IPS DF 6.9 (cell line): ENCODE measurements at regions not wholly inside any gene's neighbourhood (a gene's known extent, or its start where the extent isn't known, plus 50 kb on each side); places are given as distances from the start of the nearest gene placed in this dataset.
"Not testable (repeated sequence)": the region's sequence is repeated elsewhere in the genome, so short reads cannot be mapped to it uniquely, and the experiment has no call there.

Experiments used
- DNase-seq: peaks from one replicate; pipeline ENCODE4 v3.0.0-alpha.2; 2013; ENCODE audit warnings: low read depth, low spot score
- H3K27ac ChIP-seq: one replicate; pipeline ENCODE4 v1.5.1; 2013; ENCODE audit warnings: low read length, control low read depth
- H3K27me3 ChIP-seq: 2 replicates; pipeline ENCODE4 v1.6.1; 2013; ENCODE audit warnings: mild to moderate bottlenecking, low read length; ENCODE audit not compliant: control insufficient read depth, insufficient read depth
- H3K36me3 ChIP-seq: 2 replicates; pipeline ENCODE4 v1.6.1; 2013; ENCODE audit warnings: low read length; ENCODE audit not compliant: control insufficient read depth, insufficient read depth
- H3K4me1 ChIP-seq: 2 replicates; pipeline ENCODE4 v1.6.1; 2013; ENCODE audit warnings: low read length; ENCODE audit not compliant: control insufficient read depth, insufficient read depth
- H3K4me3 ChIP-seq: 2 replicates; pipeline ENCODE4 v1.5.1; 2013; ENCODE audit warnings: mild to moderate bottlenecking, low read length
- H3K9me3 ChIP-seq: 2 replicates; pipeline ENCODE4 v1.6.1; 2013; ENCODE audit warnings: low read length, inconsistent platforms; ENCODE audit not compliant: control insufficient read depth, insufficient read depth
- WGBS: extraction: QIAGEN DNeasy Blood & Tissue Kit; methylation state at CpG from one replicate; pipeline ENCODE4 v1.1.7; 2013; ENCODE audit warnings: mixed read lengths, missing lambda C conversion rate; ENCODE audit not compliant: insufficient read length, insufficient coverage; 5-methylcytosine and 5-hydroxymethylcytosine counted together

GRCh38 chr10:53548664-53549063, 776.1 kb upstream of the MBL2 start:
- H3K27ac ChIP-seq, result no peak overlapping the region
- H3K9me3 ChIP-seq, result no peaks in the 10 kb centered on the region
- DNase-seq, result no peak
- no peak overlapping the region for H3K4me3 ChIP-seq
- H3K4me1 ChIP-seq, result no peaks in the 10 kb centered on the region
- WGBS, result no CpG with 5 or more reads among the region's 1 CpG
- no peaks in the 10 kb centered on the region for H3K36me3 ChIP-seq
- no peaks in the 10 kb centered on the region for H3K27me3 ChIP-seq

GRCh38 chr10:53547364-53547763, 774.8 kb upstream of the MBL2 start:
- H3K27ac ChIP-seq, result no peak overlapping the region
- no peaks in the 10 kb centered on the region for H3K4me1 ChIP-seq
- DNase-seq, result no peak
- H3K36me3 ChIP-seq, result no peaks in the 10 kb centered on the region
- H3K4me3 ChIP-seq, result no peak overlapping the region
- no CpG with 5 or more reads among the region's 1 CpG for WGBS
- no peaks in the 10 kb centered on the region for H3K9me3 ChIP-seq
- no peaks in the 10 kb centered on the region for H3K27me3 ChIP-seq

- no CpG with 5 or more reads among the region's 2 CpGs for WGBS
- no peaks in the 10 kb centered on the region for H3K4me1 ChIP-seq
- H3K27me3 ChIP-seq, result no peaks in the 10 kb centered on the region
- no peaks in the 10 kb centered on the region for H3K9me3 ChIP-seq
- H3K4me3 ChIP-seq, result no peak overlapping the region
- DNase-seq, result no peak
- H3K36me3 ChIP-seq, result no peaks in the 10 kb centered on the region
- no peak overlapping the region for H3K27ac ChIP-seq
Measured at GRCh38 chr10:53543410-53543809, 770.8 kb upstream of the MBL2 start.

- H3K4me1 ChIP-seq, result no peaks in the 10 kb centered on the region
- no peaks in the 10 kb centered on the region for H3K36me3 ChIP-seq
- no peaks in the 10 kb centered on the region for H3K27me3 ChIP-seq
- no peak overlapping the region for H3K4me3 ChIP-seq
- no peaks in the 10 kb centered on the region for H3K9me3 ChIP-seq
- no peak for DNase-seq
- H3K27ac ChIP-seq, result no peak overlapping the region
Measured at GRCh38 chr10:53537508-53537907, 764.9 kb upstream of the MBL2 start.

- Histone ChIP-seq H3K27me3 (no peaks in the 10 kb centered on the region), H3K36me3 (no peaks in the 10 kb centered on the region), H3K4me3 (no peak overlapping the region), H3K27ac (no peak overlapping the region), H3K9me3 (no peaks in the 10 kb centered on the region), H3K4me1 (no peaks in the 10 kb centered on the region)
- no CpG with 5 or more reads among the region's 5 CpGs for WGBS
- no peak for DNase-seq
Measured at GRCh38 chr10:53536322-53536721, 763.7 kb upstream of the MBL2 start.

- Histone ChIP-seq H3K4me3 (no peak overlapping the region), H3K36me3 (no peaks in the 10 kb centered on the region), H3K27me3 (no peaks in the 10 kb centered on the region), H3K27ac (no peak overlapping the region), H3K9me3 (no peaks in the 10 kb centered on the region), H3K4me1 (no peaks in the 10 kb centered on the region)
- no peak for DNase-seq
Measured at GRCh38 chr10:53534428-53534827, 761.8 kb upstream of the MBL2 start.

- H3K4me1 ChIP-seq, result no peaks in the 10 kb centered on the region
- WGBS, result no CpG with 5 or more reads among the region's 2 CpGs
- no peak overlapping the region for H3K27ac ChIP-seq
- no peaks in the 10 kb centered on the region for H3K27me3 ChIP-seq
- H3K36me3 ChIP-seq, result no peaks in the 10 kb centered on the region
- no peak overlapping the region for H3K4me3 ChIP-seq
- no peak for DNase-seq
- H3K9me3 ChIP-seq, result no peaks in the 10 kb centered on the region
Measured at GRCh38 chr10:53528974-53529373, 756.4 kb upstream of the MBL2 start.

- no peaks in the 10 kb centered on the region for H3K9me3 ChIP-seq
- no peak overlapping the region for H3K4me3 ChIP-seq
- no peak overlapping the region for H3K27ac ChIP-seq
- H3K27me3 ChIP-seq, result no peaks in the 10 kb centered on the region
- H3K36me3 ChIP-seq, result no peaks in the 10 kb centered on the region
- no peaks in the 10 kb centered on the region for H3K4me1 ChIP-seq
- DNase-seq, result no peak
- WGBS, result no CpG with 5 or more reads among the region's 2 CpGs
Measured at GRCh38 chr10:53521046-53521445, 748.5 kb upstream of the MBL2 start.

- DNase-seq, result no peak
- WGBS, result no CpG with 5 or more reads among the region's 1 CpG
- H3K36me3 ChIP-seq, result no peaks in the 10 kb centered on the region
- H3K4me1 ChIP-seq, result no peaks in the 10 kb centered on the region
- H3K27me3 ChIP-seq, result no peaks in the 10 kb centered on the region
- no peaks in the 10 kb centered on the region for H3K9me3 ChIP-seq
- H3K27ac ChIP-seq, result no peak overlapping the region
- no peak overlapping the region for H3K4me3 ChIP-seq
Measured at GRCh38 chr10:53508197-53508596, 735.6 kb upstream of the MBL2 start.

GRCh38 chr10:53504492-53504891, 731.9 kb upstream of the MBL2 start:
- H3K27ac ChIP-seq, H3K4me1 ChIP-seq, DNase-seq, H3K4me3 ChIP-seq, H3K36me3 ChIP-seq, H3K9me3 ChIP-seq, H3K27me3 ChIP-seq: not testable (repeated sequence)
- WGBS, result no CpG with 5 or more reads among the region's 2 CpGs

- H3K27ac ChIP-seq, result no peak overlapping the region
- no peaks in the 10 kb centered on the region for H3K9me3 ChIP-seq
- no peaks in the 10 kb centered on the region for H3K27me3 ChIP-seq
- no peak overlapping the region for H3K4me3 ChIP-seq
- WGBS, result no CpG with 5 or more reads among the region's 2 CpGs
- DNase-seq, result no peak
- H3K4me1 ChIP-seq, result no peaks in the 10 kb centered on the region; the same call in 1 of the 2 replicates
- peaks cover 3% of the 10 kb centered on the region; the same call in 1 of the 2 replicates for H3K36me3 ChIP-seq
Measured at GRCh38 chr10:53491774-53492173, 719.2 kb upstream of the MBL2 start.
